ENCODE measurements at regions not wholly inside any gene's neighbourhood (a gene's known extent, or its start where the extent isn't known, plus 50 kb on each side); places are given as distances from the start of the nearest gene placed in this dataset.

DNA sequence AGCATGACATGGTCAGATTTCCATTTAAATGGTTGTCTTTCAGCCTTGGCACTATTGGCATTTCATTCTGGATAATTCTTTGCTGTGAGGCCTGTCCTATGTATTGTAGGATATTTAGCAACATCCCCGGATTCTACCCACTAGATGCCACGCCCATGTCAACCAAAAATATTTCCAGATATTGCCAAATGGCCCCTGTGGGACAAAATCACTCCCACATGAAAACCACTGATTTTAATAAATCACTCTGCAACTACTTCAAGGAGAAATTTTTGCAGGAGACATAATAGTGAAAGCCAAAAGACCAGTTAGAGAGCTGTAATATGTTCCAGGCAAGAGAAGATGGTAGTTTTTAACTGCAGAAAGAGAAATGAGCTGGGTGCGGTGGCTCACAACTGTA is 55.9 kb upstream of the RARB start:
- no peak for TF ChIP-seq MYC (IDR thresholded peaks at IDR 0.05; ENCODE audit: low read depth, low read length)
- no peak for TF ChIP-seq FOS (IDR thresholded peaks at IDR 0.05; ENCODE audit: borderline replicate concordance, insufficient read depth, low read length)
- TF ChIP-seq, protein P1, sequence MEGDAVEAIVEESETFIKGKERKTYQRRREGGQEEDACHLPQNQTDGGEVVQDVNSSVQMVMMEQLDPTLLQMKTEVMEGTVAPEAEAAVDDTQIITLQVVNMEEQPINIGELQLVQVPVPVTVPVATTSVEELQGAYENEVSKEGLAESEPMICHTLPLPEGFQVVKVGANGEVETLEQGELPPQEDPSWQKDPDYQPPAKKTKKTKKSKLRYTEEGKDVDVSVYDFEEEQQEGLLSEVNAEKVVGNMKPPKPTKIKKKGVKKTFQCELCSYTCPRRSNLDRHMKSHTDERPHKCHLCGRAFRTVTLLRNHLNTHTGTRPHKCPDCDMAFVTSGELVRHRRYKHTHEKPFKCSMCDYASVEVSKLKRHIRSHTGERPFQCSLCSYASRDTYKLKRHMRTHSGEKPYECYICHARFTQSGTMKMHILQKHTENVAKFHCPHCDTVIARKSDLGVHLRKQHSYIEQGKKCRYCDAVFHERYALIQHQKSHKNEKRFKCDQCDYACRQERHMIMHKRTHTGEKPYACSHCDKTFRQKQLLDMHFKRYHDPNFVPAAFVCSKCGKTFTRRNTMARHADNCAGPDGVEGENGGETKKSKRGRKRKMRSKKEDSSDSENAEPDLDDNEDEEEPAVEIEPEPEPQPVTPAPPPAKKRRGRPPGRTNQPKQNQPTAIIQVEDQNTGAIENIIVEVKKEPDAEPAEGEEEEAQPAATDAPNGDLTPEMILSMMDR (IDR thresholded peaks at IDR 0.05; ENCODE audit: extremely low read depth in 1 of 2, insufficient read depth in 1 of 2, low read depth in 1 of 2, low read length in 2 of 2): no peak
- TF ChIP-seq MAX (IDR thresholded peaks at IDR 0.05; ENCODE audit: insufficient read depth, insufficient read length): no peak
- no peak for TF ChIP-seq EZH2 (IDR thresholded peaks at IDR 0.05; ENCODE audit: borderline replicate concordance, low read depth, low read length, severe bottlenecking)
- no peak for TF ChIP-seq GATA2 (IDR thresholded peaks at IDR 0.05; ENCODE audit: insufficient read depth, insufficient read length, low read depth, low read length)
- TF ChIP-seq POLR2AphosphoS5 (IDR thresholded peaks at IDR 0.05; ENCODE audit: insufficient read depth, low read depth, low read length): no peak
- no peak for TF ChIP-seq JUN (IDR thresholded peaks at IDR 0.05; ENCODE audit: borderline replicate concordance, insufficient read depth, insufficient read length, low read depth)
- no peak for TF ChIP-seq POLR2A (IDR thresholded peaks at IDR 0.05; ENCODE audit: low read depth, low read length)
- dilution Hi-C loops (cut with MboI; ENCODE audit: extremely low pct_ligation_motif_present, low sequenced_read_pairs): no loop called here
- H3K79me2 ChIP-seq (ENCODE audit: control insufficient read depth, insufficient read depth, low read length): no peaks in the 10 kb centered on the region
- no peak overlapping the region for H3K4me2 ChIP-seq (ENCODE audit: insufficient read depth, low read length)
- H3K27ac ChIP-seq (ENCODE audit: insufficient read depth, low read depth, low read length): no peak overlapping the region
- no peaks in the 10 kb centered on the region for H3K9me3 ChIP-seq (replicated peaks; ENCODE audit: control insufficient read depth, insufficient read depth, low read length)
- no TSS peak for BruUV-seq (replicated peaks)
- FAIRE-seq: no peak
- ChIA-PET CTCF (interaction anchor here (1.0 kb wide), 1 partner anchor 59 kb away, joined by 3 read pairs; no protein-coding TSS in a partner anchor), POLR2A (no interaction called here)
- no peak for DNase-seq (ENCODE audit: low read depth, low spot score)
- no peak overlapping the region for H2AFZ ChIP-seq (ENCODE audit: low read depth, low read length)
- no peak overlapping the region for H3K4me3 ChIP-seq (replicated peaks in 1 of 3; ENCODE audit: insufficient read depth in 1 of 3, low read depth in 1 of 3, low read length in 3 of 3)
- H3K9ac ChIP-seq (replicated peaks; ENCODE audit: extremely low read depth, insufficient read depth, low read length): no peak overlapping the region
- intact Hi-C loops (cut with micrococcal nuclease): no loop called here
- H3K27me3 ChIP-seq (ENCODE audit: control insufficient read depth in 2 of 2, insufficient read depth in 2 of 2, low read length in 2 of 2): peaks cover 0 to 4% of the 10 kb centered on the region in 2 experiments
- H3K36me3 ChIP-seq (ENCODE audit: control insufficient read depth in 2 of 2, extremely low read depth in 1 of 2, insufficient read depth in 2 of 2, low read length in 2 of 2): no peaks in the 10 kb centered on the region
- no peaks in the 10 kb centered on the region for H3K9me1 ChIP-seq (replicated peaks; ENCODE audit: control insufficient read depth, extremely low read depth, insufficient read depth, low read length)
- H4K20me1 ChIP-seq (replicated peaks; ENCODE audit: control insufficient read depth, extremely low read depth, insufficient read depth, low read length): no peaks in the 10 kb centered on the region
- no peaks in the 10 kb centered on the region for H3K4me1 ChIP-seq (ENCODE audit: control insufficient read depth, extremely low read depth, insufficient read depth, low read length)

Measured in endothelial cell of umbilical vein (primary cell).